Gastrocnemius medialis (tissue), 4 donors: ENCODE measurements at regions not wholly inside any gene's neighbourhood (a gene's known extent, or its start where the extent isn't known, plus 50 kb on each side); places are given as distances from the start of the nearest gene placed in this dataset.

Experiments
- POLR2A ChIP-seq, 2 donors: fragments of 450-650 bp; IDR thresholded peaks; one replicate each; pipeline ENCODE4 v1.6.1; 2017; ENCODE audit warnings: antibody characterized with exemption in 2 of 2, mild to moderate bottlenecking in 2 of 2, moderate library complexity in 2 of 2
- TF ChIP-seq, protein P1 (sequence below), 5 experiments: fragments of 450-650 bp in 3 of 5; fragments of 200-600 bp in 2 of 5; sonication (generic) in 2 of 5; IDR thresholded peaks in 4 of 5; conservative IDR thresholded peaks in 1 of 5; 1 replicate in 4 of 5; 2 replicates in 1 of 5; pipeline ENCODE4 v1.5.1; 2016 to 2019; ENCODE audit warnings: antibody characterized with exemption in 5 of 5, mild to moderate bottlenecking in 3 of 5, moderate library complexity in 3 of 5

- TF ChIP-seq POLR2A (IDR thresholded peaks at IDR 0.05), result no peak
- TF ChIP-seq, protein P1, sequence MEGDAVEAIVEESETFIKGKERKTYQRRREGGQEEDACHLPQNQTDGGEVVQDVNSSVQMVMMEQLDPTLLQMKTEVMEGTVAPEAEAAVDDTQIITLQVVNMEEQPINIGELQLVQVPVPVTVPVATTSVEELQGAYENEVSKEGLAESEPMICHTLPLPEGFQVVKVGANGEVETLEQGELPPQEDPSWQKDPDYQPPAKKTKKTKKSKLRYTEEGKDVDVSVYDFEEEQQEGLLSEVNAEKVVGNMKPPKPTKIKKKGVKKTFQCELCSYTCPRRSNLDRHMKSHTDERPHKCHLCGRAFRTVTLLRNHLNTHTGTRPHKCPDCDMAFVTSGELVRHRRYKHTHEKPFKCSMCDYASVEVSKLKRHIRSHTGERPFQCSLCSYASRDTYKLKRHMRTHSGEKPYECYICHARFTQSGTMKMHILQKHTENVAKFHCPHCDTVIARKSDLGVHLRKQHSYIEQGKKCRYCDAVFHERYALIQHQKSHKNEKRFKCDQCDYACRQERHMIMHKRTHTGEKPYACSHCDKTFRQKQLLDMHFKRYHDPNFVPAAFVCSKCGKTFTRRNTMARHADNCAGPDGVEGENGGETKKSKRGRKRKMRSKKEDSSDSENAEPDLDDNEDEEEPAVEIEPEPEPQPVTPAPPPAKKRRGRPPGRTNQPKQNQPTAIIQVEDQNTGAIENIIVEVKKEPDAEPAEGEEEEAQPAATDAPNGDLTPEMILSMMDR (IDR thresholded peaks at IDR 0.05 in 4 of 5, conservative IDR thresholded peaks at IDR 0.05 in 1 of 5), result no peak
Observed at GRCh38 chr6:56890683-56891429, 64.1 kb upstream of the BEND6 start.
